ENCODE measurements at regions not wholly inside any gene's neighbourhood (a gene's known extent, or its start where the extent isn't known, plus 50 kb on each side); places are given as distances from the start of the nearest gene placed in this dataset.

DNA sequence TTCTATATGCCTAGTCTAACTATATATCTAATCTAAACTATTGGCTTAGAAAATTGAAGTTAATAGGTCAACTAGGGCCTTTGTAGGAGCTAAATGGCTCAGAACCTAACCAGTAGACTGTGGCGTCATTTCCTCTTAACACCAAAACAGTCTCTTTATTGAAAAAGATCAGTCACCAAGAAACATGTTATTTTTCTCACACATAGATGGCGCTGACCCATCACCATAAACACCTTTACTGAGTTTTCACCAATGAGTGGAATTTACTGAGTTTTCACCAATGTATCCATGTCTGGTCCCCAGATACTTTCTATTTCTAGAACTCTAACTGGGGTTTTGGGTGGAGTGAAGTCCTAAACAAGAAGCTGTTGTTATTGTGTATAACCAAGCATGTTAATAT is 636.0 kb downstream of the BCKDHB start:
- no peak overlapping the region for H3K27ac Mint-ChIP-seq
- H3K4me3 Mint-ChIP-seq, result no peak overlapping the region
- no peak for DNase-seq
- intact Hi-C loops (cut with micrococcal nuclease), result no loop called here
- H3K4me1 Mint-ChIP-seq, result no peaks in the 10 kb centered on the region
- peaks cover 6% of the 10 kb centered on the region for H3K9me3 Mint-ChIP-seq
- no peaks in the 10 kb centered on the region for H3K36me3 Mint-ChIP-seq (ENCODE audit: low read depth)
- no peaks in the 10 kb centered on the region for H3K27me3 Mint-ChIP-seq

- H3K4me3 Mint-ChIP-seq, result no peak overlapping the region
- intact Hi-C loops (cut with micrococcal nuclease), result no loop called here
- no peaks in the 10 kb centered on the region for H3K27me3 Mint-ChIP-seq
- no peak overlapping the region for H3K27ac Mint-ChIP-seq
- no peak for DNase-seq
- no peaks in the 10 kb centered on the region for H3K4me1 Mint-ChIP-seq
- H3K36me3 Mint-ChIP-seq (ENCODE audit: low read depth), result no peaks in the 10 kb centered on the region
- H3K9me3 Mint-ChIP-seq, result no peaks in the 10 kb centered on the region
Observed at GRCh38 chr6:80733641-80734040, 627.2 kb downstream of the BCKDHB start.

DNA sequence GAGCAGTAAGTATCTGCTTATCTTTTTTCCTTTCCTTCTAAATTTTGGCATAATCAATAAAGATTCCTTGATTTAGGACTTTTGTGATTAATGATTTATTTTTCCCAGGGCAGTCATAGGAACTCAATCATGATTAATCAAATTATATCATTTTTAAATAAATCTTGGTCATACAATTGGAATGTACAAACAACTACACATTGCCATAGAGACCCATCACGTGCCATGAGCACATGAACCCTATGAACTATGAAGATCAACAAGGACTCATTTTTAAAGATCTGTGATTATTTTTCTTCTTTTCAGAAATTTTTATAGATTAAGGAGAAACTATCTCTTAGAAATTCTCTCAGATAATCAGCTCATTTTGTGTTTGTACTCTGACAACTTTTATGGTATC is 622.4 kb downstream of the BCKDHB start:
- Mint-ChIP-seq H3K27ac (no peak overlapping the region), H3K27me3 (no peaks in the 10 kb centered on the region), H3K4me3 (no peak overlapping the region), H3K4me1 (no peaks in the 10 kb centered on the region), H3K36me3 (ENCODE audit: low read depth) (no peaks in the 10 kb centered on the region), H3K9me3 (no peaks in the 10 kb centered on the region)
- intact Hi-C loops (cut with micrococcal nuclease), result no loop called here
- no peak for DNase-seq

DNA sequence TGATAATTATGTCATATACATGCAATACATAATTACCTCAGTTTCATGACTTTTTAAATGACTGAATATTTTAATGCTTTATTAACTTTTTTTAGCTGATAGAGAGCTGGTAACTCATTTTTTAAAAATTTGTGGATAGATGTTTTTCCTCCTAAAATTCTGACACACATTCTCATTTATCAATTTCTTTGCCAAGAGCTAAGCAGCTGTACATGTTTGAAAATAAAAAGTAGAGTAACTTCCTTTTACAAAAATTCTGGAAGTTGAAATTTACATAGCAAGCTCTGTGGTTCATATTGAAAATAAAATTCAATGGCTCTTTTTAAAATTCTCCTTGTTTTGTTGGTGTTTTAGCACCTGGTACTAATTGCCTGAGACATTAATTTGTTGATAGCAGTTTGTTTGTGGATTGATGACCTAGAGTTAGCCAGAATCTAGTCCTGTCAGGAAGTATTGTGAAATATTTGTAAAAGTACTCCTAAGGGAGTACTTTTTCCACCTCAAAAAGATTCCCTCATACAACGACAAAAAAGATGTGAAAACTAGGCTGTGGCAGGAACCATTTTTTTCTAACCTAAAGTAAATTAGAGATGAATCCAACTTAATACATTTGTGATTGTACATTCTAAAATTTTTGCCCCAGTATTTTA is 621.8 kb downstream of the BCKDHB start:
- no peak for DNase-seq
- intact Hi-C loops (cut with micrococcal nuclease), result no loop called here
- H3K36me3 Mint-ChIP-seq (ENCODE audit: low read depth), result no peaks in the 10 kb centered on the region
- H3K27me3 Mint-ChIP-seq, result no peaks in the 10 kb centered on the region
- no peaks in the 10 kb centered on the region for H3K4me1 Mint-ChIP-seq
- H3K27ac Mint-ChIP-seq, result no peak overlapping the region
- H3K4me3 Mint-ChIP-seq, result no peak overlapping the region
- H3K9me3 Mint-ChIP-seq, result no peaks in the 10 kb centered on the region

- Mint-ChIP-seq H3K27ac (no peak overlapping the region), H3K27me3 (no peaks in the 10 kb centered on the region), H3K4me1 (no peaks in the 10 kb centered on the region), H3K36me3 (ENCODE audit: low read depth) (no peaks in the 10 kb centered on the region), H3K9me3 (no peaks in the 10 kb centered on the region), H3K4me3 (no peak overlapping the region)
- intact Hi-C loops (cut with micrococcal nuclease), result no loop called here
- DNase-seq, result no peak
Observed at GRCh38 chr6:80725156-80725930, 618.9 kb downstream of the BCKDHB start.

DNA sequence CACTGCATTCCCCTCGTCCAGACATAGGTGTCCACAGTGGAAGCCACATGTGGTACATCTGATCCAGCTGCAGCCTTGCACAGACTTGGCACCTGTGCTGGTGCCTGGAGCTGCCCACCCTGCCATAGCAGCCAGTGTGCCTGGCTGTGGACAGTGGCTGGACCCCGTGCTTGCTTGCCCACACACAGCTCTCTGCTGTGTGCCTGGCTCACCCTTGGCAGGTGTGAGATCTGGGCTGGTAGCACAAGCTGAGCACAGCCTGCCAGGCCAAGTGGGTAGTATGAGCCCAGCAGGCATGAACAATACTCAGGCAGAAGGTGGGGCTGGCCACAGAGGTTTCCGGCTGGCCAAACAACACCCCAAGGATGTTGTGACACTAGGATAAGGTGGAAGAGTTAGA is 614.4 kb downstream of the BCKDHB start:
- no peak overlapping the region for H3K4me3 Mint-ChIP-seq
- DNase-seq, result no peak
- no peak overlapping the region for H3K27ac Mint-ChIP-seq
- no peaks in the 10 kb centered on the region for H3K9me3 Mint-ChIP-seq
- H3K36me3 Mint-ChIP-seq (ENCODE audit: low read depth), result no peaks in the 10 kb centered on the region
- no peaks in the 10 kb centered on the region for H3K4me1 Mint-ChIP-seq
- intact Hi-C loops (cut with micrococcal nuclease), result no loop called here
- H3K27me3 Mint-ChIP-seq, result no peaks in the 10 kb centered on the region

DNA sequence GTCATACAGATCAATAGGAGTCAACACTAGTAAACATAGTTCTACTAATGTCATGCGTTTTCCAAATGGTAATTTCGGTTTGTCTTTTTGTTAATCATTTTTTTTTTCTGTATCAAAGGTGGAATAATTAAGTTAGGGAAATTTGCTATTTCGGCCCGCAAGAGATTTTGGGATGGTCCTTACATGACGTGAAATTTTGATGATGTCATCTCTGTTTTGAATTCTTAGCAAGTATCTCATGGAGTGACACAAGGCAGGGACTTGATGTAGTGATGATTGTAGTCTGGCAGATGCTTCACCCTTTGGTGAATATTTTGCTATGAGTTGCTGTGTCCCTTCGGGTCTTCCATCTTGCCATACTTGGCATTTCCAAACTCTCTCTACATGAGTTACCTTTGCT is 608.0 kb downstream of the BCKDHB start:
- H3K9me3 Mint-ChIP-seq, result no peaks in the 10 kb centered on the region
- no peak for DNase-seq
- H3K36me3 Mint-ChIP-seq (ENCODE audit: low read depth), result no peaks in the 10 kb centered on the region
- no peaks in the 10 kb centered on the region for H3K27me3 Mint-ChIP-seq
- no peaks in the 10 kb centered on the region for H3K4me1 Mint-ChIP-seq
- intact Hi-C loops (cut with micrococcal nuclease), result no loop called here
- no peak overlapping the region for H3K4me3 Mint-ChIP-seq
- no peak overlapping the region for H3K27ac Mint-ChIP-seq

- no peaks in the 10 kb centered on the region for H3K4me1 Mint-ChIP-seq
- no peak overlapping the region for H3K27ac Mint-ChIP-seq
- intact Hi-C loops (cut with micrococcal nuclease), result no loop called here
- no peak for DNase-seq
- H3K9me3 Mint-ChIP-seq, result no peaks in the 10 kb centered on the region
- no peaks in the 10 kb centered on the region for H3K36me3 Mint-ChIP-seq (ENCODE audit: low read depth)
- H3K27me3 Mint-ChIP-seq, result no peaks in the 10 kb centered on the region
- H3K4me3 Mint-ChIP-seq, result no peak overlapping the region
Observed at GRCh38 chr6:80698459-80698858, 592.0 kb downstream of the BCKDHB start.

DNA sequence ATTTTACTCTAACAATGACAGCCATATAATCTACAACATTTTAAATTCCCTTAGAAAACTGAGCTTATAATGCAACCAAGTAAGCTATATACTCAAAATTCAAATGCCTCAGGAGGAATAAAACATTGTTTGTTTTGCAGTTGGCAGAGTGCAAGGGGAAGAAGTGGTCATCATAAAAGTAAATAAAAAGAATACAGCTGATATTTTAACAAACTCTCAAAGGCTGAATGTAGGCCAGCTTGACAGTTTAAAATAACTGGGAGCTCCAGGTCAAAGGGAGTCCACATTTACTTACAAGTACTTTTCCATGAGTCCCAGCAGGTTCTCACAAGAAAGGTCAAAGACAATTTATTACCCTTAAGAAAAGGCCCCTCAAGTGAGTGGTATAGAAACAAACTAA is 589.8 kb downstream of the BCKDHB start:
- Mint-ChIP-seq H3K4me3 (no peak overlapping the region), H3K27me3 (no peaks in the 10 kb centered on the region), H3K4me1 (no peaks in the 10 kb centered on the region), H3K9me3 (no peaks in the 10 kb centered on the region), H3K27ac (no peak overlapping the region), H3K36me3 (ENCODE audit: low read depth) (no peaks in the 10 kb centered on the region)
- no peak for DNase-seq
- intact Hi-C loops (cut with micrococcal nuclease), result no loop called here

DNA sequence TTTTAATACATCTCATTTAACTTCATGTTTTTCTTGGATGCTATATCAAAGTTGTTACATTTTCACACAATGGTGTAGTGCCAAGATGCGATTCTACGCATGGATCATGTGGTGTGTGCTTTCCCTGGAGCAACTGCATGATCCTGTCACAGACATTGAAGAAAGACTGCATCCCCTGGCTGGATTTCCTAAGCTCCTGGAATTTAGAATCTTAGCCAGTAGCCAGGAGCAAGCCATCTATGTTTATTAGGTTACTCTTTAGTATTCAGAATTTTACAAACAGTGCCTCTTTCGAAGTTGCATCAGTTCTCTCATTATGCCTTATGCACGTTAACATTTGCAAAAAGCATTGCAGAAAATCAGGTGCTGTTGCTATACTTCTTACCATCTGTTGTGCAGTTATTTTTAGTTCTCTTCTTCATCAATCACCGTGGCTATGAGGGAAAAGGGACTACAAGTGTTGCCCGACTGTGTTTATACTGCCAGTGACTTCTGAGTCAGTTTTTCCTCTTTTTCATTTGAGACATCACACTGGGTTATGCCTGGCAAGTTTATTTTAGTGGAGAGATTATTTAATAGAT is 584.2 kb downstream of the BCKDHB start:
- no peak overlapping the region for H3K4me3 Mint-ChIP-seq
- DNase-seq, result no peak
- no peaks in the 10 kb centered on the region for H3K36me3 Mint-ChIP-seq (ENCODE audit: low read depth)
- no peaks in the 10 kb centered on the region for H3K4me1 Mint-ChIP-seq
- H3K27ac Mint-ChIP-seq, result no peak overlapping the region
- peaks cover 4% of the 10 kb centered on the region for H3K9me3 Mint-ChIP-seq
- intact Hi-C loops (cut with micrococcal nuclease), result no loop called here
- no peaks in the 10 kb centered on the region for H3K27me3 Mint-ChIP-seq

DNA sequence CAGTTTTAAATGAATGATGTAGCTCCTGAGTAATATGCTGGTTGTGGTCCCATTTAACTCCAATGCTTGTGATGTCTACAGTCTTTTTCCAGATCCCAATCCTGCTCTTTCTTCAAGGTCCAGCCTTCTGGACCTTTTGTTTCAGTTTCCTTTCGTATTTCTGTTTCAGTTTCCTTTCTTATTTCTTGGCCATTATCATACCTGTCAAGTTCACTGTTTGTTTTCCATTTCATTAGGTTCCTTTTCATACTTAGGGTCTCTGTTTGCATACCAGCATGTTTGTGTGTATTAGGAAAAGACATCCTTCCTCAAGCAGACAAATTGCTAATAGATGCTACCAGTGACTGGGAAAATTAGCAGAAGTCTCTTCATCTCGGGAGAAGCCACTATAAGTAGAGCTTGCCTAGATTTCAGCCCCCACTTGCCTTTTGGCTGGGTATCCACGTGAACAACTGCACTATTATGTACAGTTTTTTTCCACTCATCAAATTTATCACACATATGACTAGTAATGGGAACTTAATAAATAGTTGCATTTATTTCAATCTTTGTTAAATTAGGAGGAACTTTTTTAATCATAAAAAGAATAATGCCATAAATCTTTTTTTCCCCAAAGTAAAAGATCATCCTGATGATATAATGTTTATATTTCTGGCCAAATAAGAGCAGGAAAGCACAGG is 583.4 kb downstream of the BCKDHB start:
- H3K27ac Mint-ChIP-seq, result no peak overlapping the region
- H3K4me3 Mint-ChIP-seq, result no peak overlapping the region
- intact Hi-C loops (cut with micrococcal nuclease), result no loop called here
- H3K9me3 Mint-ChIP-seq, result peaks cover 4% of the 10 kb centered on the region
- no peaks in the 10 kb centered on the region for H3K27me3 Mint-ChIP-seq
- no peaks in the 10 kb centered on the region for H3K36me3 Mint-ChIP-seq (ENCODE audit: low read depth)
- no peak for DNase-seq
- no peaks in the 10 kb centered on the region for H3K4me1 Mint-ChIP-seq

GRCh38 chr6:80679992-80680391 is 573.5 kb downstream of the BCKDHB start:
- Mint-ChIP-seq H3K27me3 (no peaks in the 10 kb centered on the region), H3K27ac (no peak overlapping the region), H3K36me3 (ENCODE audit: low read depth) (no peaks in the 10 kb centered on the region), H3K9me3 (peaks cover 2% of the 10 kb centered on the region), H3K4me3 (no peak overlapping the region), H3K4me1 (no peaks in the 10 kb centered on the region)
- no peak for DNase-seq
- intact Hi-C loops (cut with micrococcal nuclease), result no loop called here

- no peaks in the 10 kb centered on the region for H3K27me3 Mint-ChIP-seq
- no peaks in the 10 kb centered on the region for H3K4me1 Mint-ChIP-seq
- H3K27ac Mint-ChIP-seq, result no peak overlapping the region
- DNase-seq, result no peak
- H3K9me3 Mint-ChIP-seq, result peaks cover 2% of the 10 kb centered on the region
- no peaks in the 10 kb centered on the region for H3K36me3 Mint-ChIP-seq (ENCODE audit: low read depth)
- intact Hi-C loops (cut with micrococcal nuclease), result no loop called here
- no peak overlapping the region for H3K4me3 Mint-ChIP-seq
Observed at GRCh38 chr6:80676386-80676785, 569.9 kb downstream of the BCKDHB start.

DNA sequence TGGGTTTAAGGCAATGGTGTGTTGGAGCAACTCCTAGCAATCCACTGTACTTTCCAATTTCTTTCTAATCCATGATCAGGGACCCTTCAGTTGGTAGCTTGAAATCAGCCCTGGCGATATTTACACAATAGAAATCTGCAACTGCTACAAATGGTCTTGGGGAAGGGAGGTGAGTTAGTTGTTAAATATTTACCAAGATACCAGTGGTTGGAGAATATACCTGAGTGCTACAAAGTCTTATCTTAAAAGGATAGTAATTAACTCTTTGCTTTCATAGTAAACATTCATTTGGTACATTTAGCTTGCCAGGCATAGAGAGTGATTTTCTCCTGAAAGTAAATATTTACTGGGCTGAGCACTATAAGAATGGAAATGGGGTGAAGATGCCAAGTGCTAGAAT is 568.2 kb downstream of the BCKDHB start:
- Mint-ChIP-seq H3K4me1 (no peaks in the 10 kb centered on the region), H3K36me3 (ENCODE audit: low read depth) (no peaks in the 10 kb centered on the region), H3K9me3 (no peaks in the 10 kb centered on the region), H3K4me3 (no peak overlapping the region), H3K27ac (no peak overlapping the region), H3K27me3 (no peaks in the 10 kb centered on the region)
- no peak for DNase-seq
- intact Hi-C loops (cut with micrococcal nuclease), result no loop called here

Data from activated CD4-positive, alpha-beta T cell treated with anti-CD3 and anti-CD28 coated beads, Interleukin-2, amount 10 ng/mL, durations not matched to agents 24 days and 14 days (primary cell).